ENCODE measurements at regions not wholly inside any gene's neighbourhood (a gene's known extent, or its start where the extent isn't known, plus 50 kb on each side); places are given as distances from the start of the nearest gene placed in this dataset.

DNA sequence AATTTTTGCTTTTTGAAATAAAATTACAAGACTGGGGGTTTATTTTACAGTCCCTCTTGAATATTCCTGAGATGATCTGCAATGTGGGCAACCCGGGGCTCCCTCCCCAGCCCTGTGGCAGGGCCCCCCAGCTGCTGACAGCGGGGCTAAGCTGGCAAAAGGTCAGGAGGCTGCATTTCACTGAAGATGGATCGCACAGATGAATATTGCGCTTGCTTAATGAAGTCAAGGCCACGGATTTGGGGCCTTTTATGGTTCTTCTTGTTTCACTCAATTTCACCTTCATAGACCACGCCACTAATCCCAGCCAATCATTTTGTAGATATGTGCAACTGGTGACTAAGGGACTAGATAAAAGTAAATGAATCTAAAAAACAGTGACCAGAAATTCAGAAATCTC, 50.8 kb upstream of the SLC22A15 start:
- TF ChIP-seq POLR2A (IDR thresholded peaks at IDR 0.05): no peak
- TF ChIP-seq POLR2AphosphoS5 (IDR thresholded peaks at IDR 0.05): no peak
- no peak for TF ChIP-seq EP300 (IDR thresholded peaks at IDR 0.05)
- TF ChIP-seq, protein P1, sequence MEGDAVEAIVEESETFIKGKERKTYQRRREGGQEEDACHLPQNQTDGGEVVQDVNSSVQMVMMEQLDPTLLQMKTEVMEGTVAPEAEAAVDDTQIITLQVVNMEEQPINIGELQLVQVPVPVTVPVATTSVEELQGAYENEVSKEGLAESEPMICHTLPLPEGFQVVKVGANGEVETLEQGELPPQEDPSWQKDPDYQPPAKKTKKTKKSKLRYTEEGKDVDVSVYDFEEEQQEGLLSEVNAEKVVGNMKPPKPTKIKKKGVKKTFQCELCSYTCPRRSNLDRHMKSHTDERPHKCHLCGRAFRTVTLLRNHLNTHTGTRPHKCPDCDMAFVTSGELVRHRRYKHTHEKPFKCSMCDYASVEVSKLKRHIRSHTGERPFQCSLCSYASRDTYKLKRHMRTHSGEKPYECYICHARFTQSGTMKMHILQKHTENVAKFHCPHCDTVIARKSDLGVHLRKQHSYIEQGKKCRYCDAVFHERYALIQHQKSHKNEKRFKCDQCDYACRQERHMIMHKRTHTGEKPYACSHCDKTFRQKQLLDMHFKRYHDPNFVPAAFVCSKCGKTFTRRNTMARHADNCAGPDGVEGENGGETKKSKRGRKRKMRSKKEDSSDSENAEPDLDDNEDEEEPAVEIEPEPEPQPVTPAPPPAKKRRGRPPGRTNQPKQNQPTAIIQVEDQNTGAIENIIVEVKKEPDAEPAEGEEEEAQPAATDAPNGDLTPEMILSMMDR (IDR thresholded peaks at IDR 0.05): no peak
- WGBS: 68% methylated on average over 6 of the region's 6 CpGs

More for the DNA sequence above, 50.8 kb upstream of the SLC22A15 start:
- Histone ChIP-seq H3K36me3 (no peaks in the 10 kb centered on the region), H3K27me3 (no peaks in the 10 kb centered on the region), H3K4me1 (peaks cover 24% of the 10 kb centered on the region), H3K9me3 (no peaks in the 10 kb centered on the region), H3K27ac (no peak overlapping the region), H3K4me3 (no peak overlapping the region)
- DNase-seq (ENCODE audit: low spot score in 2 of 2): no peak

All from suprapubic skin (tissue), 4 donors.